CD4-positive, alpha-beta T cell (primary cell): ENCODE measurements at regions not wholly inside any gene's neighbourhood (a gene's known extent, or its start where the extent isn't known, plus 50 kb on each side); places are given as distances from the start of the nearest gene placed in this dataset.

Experiments used
- ATAC-seq: fragments of 200-7000 bp; cut with Tn5 transposase; one replicate; pipeline ENCODE4 v1.10.0; 2022; ENCODE audit warnings: mild to moderate bottlenecking; ENCODE audit not compliant: poor library complexity
- CTCF ChIA-PET: fragments of 350-600 bp; sonication (Branson Sonifier 250); formaldehyde crosslinking; loops from one replicate; lab custom pipeline; 2021; ENCODE audit warnings: antibody characterized with exemption, inconsistent platforms; lab: Charles Lee
- POLR2A ChIA-PET: fragments of 350-600 bp; sonication (Branson Sonifier 250); formaldehyde crosslinking; loops from one replicate; lab custom pipeline; 2021; ENCODE audit warnings: antibody characterized with exemption, inconsistent platforms; lab: Charles Lee
- DNase-seq, 14 experiments: peaks; one replicate each; pipeline ENCODE4 v3.0.0-alpha.2; 2013 to 2020; ENCODE audit warnings: mixed read lengths in 2 of 14
- H3K27ac ChIP-seq, 2 donors: one replicate each; pipeline versions ENCODE4 v1.5.1 to v1.7.0; 2013; ENCODE audit warnings: low read length in 2 of 2, low read depth in 1 of 2, mild to moderate bottlenecking in 1 of 2
- H3K27me3 ChIP-seq, 2 experiments: 1 replicate in 1 of 2; 2 replicates in 1 of 2; pipeline versions ENCODE4 v1.6.1 to v1.7.0; 2013; ENCODE audit warnings: low read length in 2 of 2, control low read depth in 1 of 2, mild to moderate bottlenecking in 1 of 2, moderate library complexity in 1 of 2; ENCODE audit not compliant: insufficient read depth in 2 of 2, control insufficient read depth in 1 of 2
- H3K36me3 ChIP-seq: one replicate; pipeline ENCODE4 v1.6.1; 2013; ENCODE audit warnings: low read length, control low read depth; ENCODE audit not compliant: insufficient read depth
- H3K4me1 ChIP-seq: one replicate; pipeline ENCODE4 v1.6.1; 2013; ENCODE audit warnings: low read length, control low read depth; ENCODE audit not compliant: insufficient read depth
- H3K4me3 ChIP-seq: one replicate; pipeline ENCODE4 v1.5.1; 2013; ENCODE audit warnings: mild to moderate bottlenecking, low read length, moderate library complexity
- H3K9me3 ChIP-seq, 2 experiments: 1 replicate in 1 of 2; 2 replicates in 1 of 2; pipeline versions ENCODE4 v1.6.1 to v1.7.0; 2013; ENCODE audit warnings: low read length in 2 of 2, mild to moderate bottlenecking in 2 of 2, control low read depth in 1 of 2, moderate library complexity in 1 of 2; ENCODE audit not compliant: control insufficient read depth in 1 of 2, insufficient read depth in 1 of 2
- H3K27ac Mint-ChIP-seq: one replicate; pipeline ENCODE4 v1.8.0; 2020; ENCODE audit warnings: mixed read lengths
- H3K27me3 Mint-ChIP-seq: one replicate; pipeline ENCODE4 v1.8.0; 2021; ENCODE audit warnings: mixed read lengths
- H3K36me3 Mint-ChIP-seq: one replicate; pipeline ENCODE4 v1.8.0; 2021; ENCODE audit warnings: low read depth, mixed read lengths
- H3K4me1 Mint-ChIP-seq: one replicate; pipeline ENCODE4 v1.8.0; 2021; ENCODE audit warnings: low read depth, mixed read lengths
- H3K4me3 Mint-ChIP-seq: one replicate; pipeline ENCODE4 v1.8.0; 2020; ENCODE audit warnings: mild to moderate bottlenecking, mixed read lengths
- H3K9me3 Mint-ChIP-seq: one replicate; pipeline ENCODE4 v1.8.0; 2020; ENCODE audit warnings: mixed read lengths
- intact Hi-C, 2 experiments: fragments of 100-400 bp; cut with DNase I in 1 of 2; cut with micrococcal nuclease in 1 of 2; formaldehyde crosslinking; loops; one replicate each; pipeline versions ENCODE4 v1.15.1 to v1.9.0; 2023 to 2025; cut with DNase I, micrococcal nuclease
- TF ChIP-seq, protein P1 (sequence below): fragments of 200-600 bp; IDR thresholded peaks from one replicate; pipeline ENCODE4 v1.8.0; 2022; ENCODE audit warnings: antibody characterized with exemption, mild to moderate bottlenecking

GRCh38 chr10:78639629-78640028 lies 429.1 kb upstream of the ZMIZ1 start:
- DNase-seq: no peak
- ATAC-seq: no peak
- peaks cover 1% of the 10 kb centered on the region for H3K9me3 Mint-ChIP-seq
- no peaks in the 10 kb centered on the region for H3K36me3 ChIP-seq
- ChIA-PET POLR2A (no interaction called here), CTCF (no interaction called here)
- TF ChIP-seq, protein P1, sequence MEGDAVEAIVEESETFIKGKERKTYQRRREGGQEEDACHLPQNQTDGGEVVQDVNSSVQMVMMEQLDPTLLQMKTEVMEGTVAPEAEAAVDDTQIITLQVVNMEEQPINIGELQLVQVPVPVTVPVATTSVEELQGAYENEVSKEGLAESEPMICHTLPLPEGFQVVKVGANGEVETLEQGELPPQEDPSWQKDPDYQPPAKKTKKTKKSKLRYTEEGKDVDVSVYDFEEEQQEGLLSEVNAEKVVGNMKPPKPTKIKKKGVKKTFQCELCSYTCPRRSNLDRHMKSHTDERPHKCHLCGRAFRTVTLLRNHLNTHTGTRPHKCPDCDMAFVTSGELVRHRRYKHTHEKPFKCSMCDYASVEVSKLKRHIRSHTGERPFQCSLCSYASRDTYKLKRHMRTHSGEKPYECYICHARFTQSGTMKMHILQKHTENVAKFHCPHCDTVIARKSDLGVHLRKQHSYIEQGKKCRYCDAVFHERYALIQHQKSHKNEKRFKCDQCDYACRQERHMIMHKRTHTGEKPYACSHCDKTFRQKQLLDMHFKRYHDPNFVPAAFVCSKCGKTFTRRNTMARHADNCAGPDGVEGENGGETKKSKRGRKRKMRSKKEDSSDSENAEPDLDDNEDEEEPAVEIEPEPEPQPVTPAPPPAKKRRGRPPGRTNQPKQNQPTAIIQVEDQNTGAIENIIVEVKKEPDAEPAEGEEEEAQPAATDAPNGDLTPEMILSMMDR: no peak
- H3K9me3 ChIP-seq: no peaks in the 10 kb centered on the region
- no peak overlapping the region for H3K27ac ChIP-seq
- no peak overlapping the region for H3K27ac Mint-ChIP-seq
- H3K27me3 Mint-ChIP-seq: peaks cover 6% of the 10 kb centered on the region
- H3K4me3 Mint-ChIP-seq: no peak overlapping the region
- H3K4me1 Mint-ChIP-seq: no peaks in the 10 kb centered on the region
- no peaks in the 10 kb centered on the region for H3K27me3 ChIP-seq
- intact Hi-C loops: no loop called here
- H3K4me3 ChIP-seq: no peak overlapping the region
- no peaks in the 10 kb centered on the region for H3K36me3 Mint-ChIP-seq
- H3K4me1 ChIP-seq: no peaks in the 10 kb centered on the region

DNA sequence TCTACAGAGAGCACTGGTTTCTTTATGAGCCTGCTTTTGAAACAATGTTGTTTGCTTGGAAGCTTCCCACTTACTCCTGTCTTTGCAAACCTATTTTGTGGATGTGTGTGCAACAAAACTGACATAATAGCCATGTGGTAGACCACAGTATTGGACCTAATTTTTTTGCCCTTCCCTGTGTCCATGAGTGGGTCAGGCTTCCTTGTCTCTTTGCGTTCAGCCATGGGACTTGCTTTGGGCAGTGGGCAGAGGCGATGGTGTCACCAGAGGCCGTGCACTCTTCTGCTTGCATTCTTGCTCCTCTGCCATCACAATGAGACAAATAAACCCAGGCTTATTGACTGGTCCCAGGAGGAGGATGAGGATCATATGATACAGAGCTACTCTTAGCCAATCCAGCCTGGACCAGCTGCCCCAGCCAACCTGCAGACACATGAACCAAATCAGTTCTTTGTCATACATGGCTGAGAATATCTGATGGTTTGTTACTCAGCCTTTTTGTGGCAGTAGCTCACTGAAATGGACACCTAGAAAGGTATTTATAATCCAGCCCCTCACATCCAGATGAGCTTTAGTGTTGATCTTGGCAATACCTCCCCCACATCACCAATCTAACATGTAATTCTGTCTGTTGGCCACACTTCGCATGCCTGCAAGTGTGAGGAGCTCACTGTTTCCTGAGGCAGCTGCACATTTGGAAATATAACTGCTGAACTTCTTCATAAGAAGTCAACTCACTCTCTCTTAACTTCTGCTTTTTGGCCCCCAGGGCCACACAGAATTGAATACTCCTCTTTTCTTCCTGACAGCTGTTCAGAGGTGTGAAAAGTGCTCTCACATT lies 427.8 kb upstream of the ZMIZ1 start:
- no peaks in the 10 kb centered on the region for H3K36me3 ChIP-seq
- no peak overlapping the region for H3K4me3 ChIP-seq
- no peaks in the 10 kb centered on the region for H3K9me3 ChIP-seq
- no peaks in the 10 kb centered on the region for H3K4me1 ChIP-seq
- DNase-seq: no peak
- no peak for ATAC-seq
- peaks cover 4% of the 10 kb centered on the region for H3K27me3 Mint-ChIP-seq
- POLR2A ChIA-PET: no interaction called here
- H3K27ac Mint-ChIP-seq: no peak overlapping the region
- H3K36me3 Mint-ChIP-seq: no peaks in the 10 kb centered on the region
- H3K27me3 ChIP-seq: no peaks in the 10 kb centered on the region
- peaks cover 6% of the 10 kb centered on the region for H3K9me3 Mint-ChIP-seq
- TF ChIP-seq, protein P1: no peak
- no peak overlapping the region for H3K4me3 Mint-ChIP-seq
- H3K4me1 Mint-ChIP-seq: no peaks in the 10 kb centered on the region
- no peak overlapping the region for H3K27ac ChIP-seq
- CTCF ChIA-PET: interaction anchor here (0.8 kb wide), 1 partner anchor 17 kb away, joined by 4 read pairs; no protein-coding TSS in a partner anchor
- intact Hi-C loops: no loop called here

- Histone ChIP-seq H3K36me3 (no peaks in the 10 kb centered on the region), H3K4me1 (no peaks in the 10 kb centered on the region), H3K27ac (no peak overlapping the region), H3K9me3 (no peaks in the 10 kb centered on the region), H3K4me3 (no peak overlapping the region), H3K27me3 (no peaks in the 10 kb centered on the region)
- Mint-ChIP-seq H3K9me3 (peaks cover 6% of the 10 kb centered on the region), H3K4me3 (no peak overlapping the region), H3K27ac (no peak overlapping the region), H3K27me3 (peaks cover 4% of the 10 kb centered on the region), H3K4me1 (no peaks in the 10 kb centered on the region), H3K36me3 (no peaks in the 10 kb centered on the region)
- DNase-seq: no peak
- ATAC-seq: no peak
- intact Hi-C loops: no loop called here
- ChIA-PET POLR2A (no interaction called here), CTCF (interaction anchor here (0.8 kb wide), 1 partner anchor 16 kb away, joined by 4 read pairs; no protein-coding TSS in a partner anchor)
- TF ChIP-seq, protein P1: no peak
Observed at GRCh38 chr10:78641693-78642092, 427.1 kb upstream of the ZMIZ1 start.
